T-helper 1 cell treated with Interleukin-12 subunit alpha and Interleukin-12 subunit beta and Interleukin-4 antibody, amounts not matched to agents 30 ng/mL and 1 ng/mL, for 36 hours (primary cell): ENCODE measurements at regions not wholly inside any gene's neighbourhood (a gene's known extent, or its start where the extent isn't known, plus 50 kb on each side); places are given as distances from the start of the nearest gene placed in this dataset.

ENCODE experiments used
- intact Hi-C: fragments of 100-400 bp; cut with micrococcal nuclease; formaldehyde crosslinking; loops from one replicate; pipeline ENCODE4 v1.15.1; 2024

GRCh38 chrY:19644889-19645638 lies 99.5 kb downstream of the KDM5D start:
- intact Hi-C loops, result no loop called here

GRCh38 chrY:19637651-19638347 lies 106.7 kb downstream of the KDM5D start:
- intact Hi-C loops, result no loop called here

GRCh38 chrY:19628926-19629325 lies 115.6 kb downstream of the KDM5D start:
- intact Hi-C loops, result no loop called here

GRCh38 chrY:19622392-19622791 lies 122.1 kb downstream of the KDM5D start:
- intact Hi-C loops, result no loop called here

- intact Hi-C loops, result no loop called here
These were observed 122.8 kb downstream of the KDM5D start for GRCh38 chrY:19621756-19622155.

GRCh38 chrY:19601113-19601512 lies 143.4 kb downstream of the KDM5D start:
- intact Hi-C loops, result no loop called here

GRCh38 chrY:19600711-19601110 lies 143.8 kb downstream of the KDM5D start:
- intact Hi-C loops, result no loop called here

- intact Hi-C loops, result loop anchor here (10.0 kb wide), 1 partner anchor 155 kb away; no protein-coding TSS in a partner anchor
These were observed 154.3 kb downstream of the KDM5D start for GRCh38 chrY:19590235-19590634.

- intact Hi-C loops, result loop anchor here (10.0 kb wide), 1 partner anchor 155 kb away; no protein-coding TSS in a partner anchor
These were observed 154.9 kb downstream of the KDM5D start for GRCh38 chrY:19589664-19590063.

- intact Hi-C loops, result no loop called here
These were observed 157.2 kb downstream of the KDM5D start for GRCh38 chrY:19587311-19587710.

GRCh38 chrY:19580990-19581389 lies 163.5 kb downstream of the KDM5D start:
- intact Hi-C loops, result loop anchor here (2.0 kb wide), 1 partner anchor 14 kb away; no protein-coding TSS in a partner anchor

- intact Hi-C loops, result no loop called here
These were observed 166.1 kb downstream of the KDM5D start for GRCh38 chrY:19578281-19578874.

- intact Hi-C loops, result no loop called here
These were observed 167.3 kb downstream of the KDM5D start for GRCh38 chrY:19577250-19577649.

- intact Hi-C loops, result no loop called here
These were observed 169.6 kb downstream of the KDM5D start for GRCh38 chrY:19574939-19575338.

GRCh38 chrY:19573646-19574045 lies 170.9 kb downstream of the KDM5D start:
- intact Hi-C loops, result no loop called here

- intact Hi-C loops, result no loop called here
These were observed 173.5 kb downstream of the KDM5D start for GRCh38 chrY:19570999-19571398.

GRCh38 chrY:19567943-19568342 lies 176.6 kb downstream of the KDM5D start:
- intact Hi-C loops, result loop anchor here (1.0 to 2.0 kb wide), 10 partner anchors 13 to 1673 kb away; partner anchors contain the start of genes EIF1AY and KDM5D

GRCh38 chrY:19567051-19567921 lies 177.2 kb downstream of the KDM5D start:
- intact Hi-C loops, result loop anchor here (1.0 to 2.0 kb wide), 10 partner anchors 14 to 1674 kb away; partner anchors contain the start of genes EIF1AY and KDM5D

GRCh38 chrY:19559161-19559560 lies 185.4 kb downstream of the KDM5D start:
- intact Hi-C loops, result no loop called here

- intact Hi-C loops, result no loop called here
These were observed 194.7 kb downstream of the KDM5D start for GRCh38 chrY:19549671-19550466.
